HG03565 (cell line): ENCODE measurements at regions not wholly inside any gene's neighbourhood (a gene's known extent, or its start where the extent isn't known, plus 50 kb on each side); places are given as distances from the start of the nearest gene placed in this dataset.
A peak's percentile ranks its signal among the peaks of the same experiment; 100 is the strongest.

Source experiments
- ATAC-seq: cut with Tn5 transposase; IDR thresholded peaks from one replicate; pipeline ENCODE4 v1.9.1; 2021; ENCODE audit warnings: mild to moderate bottlenecking, moderate library complexity; ENCODE audit not compliant: unreplicated experiment

GRCh38 chr18:41703744-41704530 is 251.1 kb upstream of the PIK3C3 start:
- ATAC-seq = no peak

GRCh38 chr18:41700416-41700815 is 254.6 kb upstream of the PIK3C3 start:
- ATAC-seq = no peak

- ATAC-seq = peak; percentile 55
Measured at GRCh38 chr18:41695441-41695840, 259.6 kb upstream of the PIK3C3 start.

GRCh38 chr18:41693008-41693407 is 262.0 kb upstream of the PIK3C3 start:
- no peak for ATAC-seq

- no peak for ATAC-seq
Measured at GRCh38 chr18:41690332-41691127, 264.5 kb upstream of the PIK3C3 start.

DNA sequence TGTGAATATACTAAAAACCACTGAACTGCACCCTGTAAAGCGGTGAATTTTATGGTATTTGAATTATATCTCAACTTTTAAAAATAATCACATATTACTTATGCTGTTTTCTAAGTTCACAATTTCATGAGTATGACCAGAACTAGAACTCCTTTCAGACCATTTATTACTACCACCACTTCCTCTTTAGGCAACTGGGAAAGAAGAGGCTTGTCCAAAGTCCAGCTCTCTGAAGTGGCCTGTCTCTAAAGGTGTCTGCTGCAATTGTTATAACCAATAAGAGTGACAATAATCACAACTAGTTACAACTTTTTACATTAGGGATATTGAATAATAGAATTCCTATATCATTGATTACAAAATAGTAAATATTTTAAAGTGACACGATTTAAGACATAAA is 267.9 kb upstream of the PIK3C3 start:
- no peak for ATAC-seq

- no peak for ATAC-seq
Measured at GRCh38 chr18:41681138-41681880, 273.7 kb upstream of the PIK3C3 start.

DNA sequence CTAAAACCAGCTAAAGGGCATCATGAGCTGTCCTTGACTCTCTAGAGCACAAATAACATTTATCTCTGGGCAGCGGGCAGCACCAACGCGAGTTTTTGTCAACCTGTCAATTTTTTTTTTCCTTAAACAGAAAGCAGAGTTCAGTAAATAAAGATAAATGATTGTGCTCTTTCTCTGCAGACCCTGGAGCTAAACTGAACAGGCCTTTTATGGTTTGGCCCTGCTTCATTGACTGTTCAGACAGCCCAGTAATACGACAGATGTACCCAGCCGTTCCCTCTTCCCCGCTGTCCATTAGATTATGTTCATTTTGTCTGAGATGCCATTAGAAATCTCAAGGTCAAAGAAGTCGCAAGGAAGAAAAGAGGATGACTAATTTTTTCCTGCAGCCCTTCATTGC is 280.5 kb upstream of the PIK3C3 start:
- no peak for ATAC-seq

DNA sequence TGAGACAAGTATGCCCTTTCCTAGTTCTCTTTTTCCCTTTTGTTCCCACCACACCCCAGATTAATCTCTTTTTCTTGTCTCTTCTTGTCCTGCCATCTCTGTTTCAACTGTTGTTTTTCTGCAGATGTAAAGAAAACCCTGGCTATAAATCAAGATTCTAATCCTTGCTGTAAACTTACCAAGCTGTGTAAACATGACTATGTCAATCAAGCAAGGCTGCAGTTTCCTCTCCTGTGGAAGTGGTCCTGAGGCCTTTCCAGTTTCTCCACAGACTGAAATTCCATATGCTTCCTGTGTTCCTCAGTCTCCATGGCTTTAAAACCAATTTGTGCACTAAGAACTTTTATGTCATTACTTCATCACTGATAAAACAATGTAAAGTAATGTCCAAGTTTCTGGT is 288.8 kb upstream of the PIK3C3 start:
- no peak for ATAC-seq

DNA sequence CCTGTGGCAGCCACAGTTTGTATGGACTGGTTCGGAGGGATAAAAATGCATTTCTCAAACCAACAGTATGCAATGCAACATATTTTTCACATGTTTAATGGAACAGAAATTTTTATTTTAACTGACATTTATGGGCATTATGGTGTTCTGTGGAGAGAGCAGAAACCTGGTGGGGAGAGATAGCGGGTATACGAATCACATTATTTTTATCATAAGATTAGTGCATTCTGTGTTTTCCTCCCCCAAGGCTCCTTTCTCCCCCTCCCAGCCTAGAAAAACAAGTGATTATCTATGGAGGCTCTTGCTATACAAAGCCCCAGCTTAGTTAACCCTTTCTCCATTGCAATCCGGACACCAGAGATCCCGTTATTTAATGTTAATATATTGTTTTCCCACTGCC is 289.8 kb upstream of the PIK3C3 start:
- no peak for ATAC-seq

DNA sequence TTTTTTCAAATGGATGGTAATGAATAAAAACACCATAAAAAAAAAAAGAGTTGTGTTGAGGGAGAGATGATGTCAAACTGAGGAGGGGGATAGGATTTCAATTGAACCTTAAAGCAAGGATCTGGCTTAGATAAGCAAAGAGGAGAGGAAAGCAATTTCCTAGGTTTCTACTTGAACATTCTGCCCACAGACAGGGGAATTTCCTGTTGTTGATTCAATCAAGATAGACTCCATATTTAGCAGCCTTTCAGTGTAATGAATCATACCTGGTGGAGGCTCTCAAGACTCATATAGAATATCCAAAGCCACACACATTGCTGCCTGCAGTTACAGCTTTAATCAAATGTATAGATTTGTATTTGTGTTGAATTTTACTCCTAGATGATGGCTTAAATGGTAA is 294.4 kb upstream of the PIK3C3 start:
- peak; percentile 41 for ATAC-seq

GRCh38 chr18:41659438-41660130 is 295.4 kb upstream of the PIK3C3 start:
- no peak for ATAC-seq

DNA sequence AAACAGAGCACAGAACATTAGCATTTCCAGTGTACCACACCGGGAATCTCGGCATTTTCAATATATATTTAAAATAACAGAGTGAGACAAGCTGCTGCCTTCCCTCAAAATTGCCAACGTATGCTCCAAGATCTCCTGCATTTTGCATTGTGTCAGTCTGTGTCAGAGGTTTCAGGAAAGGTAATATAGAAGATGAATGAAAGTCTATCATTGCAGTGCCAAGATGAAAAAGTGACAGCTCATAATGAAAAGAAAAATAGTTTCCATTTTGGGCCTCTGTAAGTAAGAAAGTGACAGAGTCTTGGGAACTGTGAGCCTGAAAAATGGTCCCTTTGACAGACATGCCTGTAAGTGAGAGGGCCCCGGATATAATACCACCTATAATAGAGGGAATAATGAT is 297.8 kb upstream of the PIK3C3 start:
- ATAC-seq = no peak

- ATAC-seq = no peak
Measured at GRCh38 chr18:41655074-41655473, 300.0 kb upstream of the PIK3C3 start.

GRCh38 chr18:41647914-41648313 is 307.1 kb upstream of the PIK3C3 start:
- ATAC-seq = no peak

GRCh38 chr18:41646915-41647620 is 308.0 kb upstream of the PIK3C3 start:
- ATAC-seq = no peak

GRCh38 chr18:41645589-41646360 is 309.3 kb upstream of the PIK3C3 start:
- ATAC-seq = no peak

GRCh38 chr18:41644466-41644865 is 310.6 kb upstream of the PIK3C3 start:
- no peak for ATAC-seq

DNA sequence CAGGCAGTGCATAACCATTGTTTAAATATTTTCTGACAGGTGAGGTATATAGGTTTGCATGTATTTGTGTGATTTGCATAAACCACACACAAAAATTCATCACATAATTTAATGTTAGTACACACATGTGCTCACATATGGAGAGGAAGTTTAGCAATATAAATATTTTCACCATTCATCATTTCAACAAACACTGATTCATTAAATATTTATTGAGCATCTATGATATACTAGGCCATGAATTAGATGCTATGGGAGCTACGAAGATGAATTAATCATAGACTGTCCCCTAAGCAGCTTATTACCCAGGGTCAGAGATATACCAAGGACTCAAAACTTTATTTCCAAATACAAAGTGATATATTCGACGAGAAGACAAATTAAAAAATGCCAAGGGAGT is 311.6 kb upstream of the PIK3C3 start:
- ATAC-seq = no peak

DNA sequence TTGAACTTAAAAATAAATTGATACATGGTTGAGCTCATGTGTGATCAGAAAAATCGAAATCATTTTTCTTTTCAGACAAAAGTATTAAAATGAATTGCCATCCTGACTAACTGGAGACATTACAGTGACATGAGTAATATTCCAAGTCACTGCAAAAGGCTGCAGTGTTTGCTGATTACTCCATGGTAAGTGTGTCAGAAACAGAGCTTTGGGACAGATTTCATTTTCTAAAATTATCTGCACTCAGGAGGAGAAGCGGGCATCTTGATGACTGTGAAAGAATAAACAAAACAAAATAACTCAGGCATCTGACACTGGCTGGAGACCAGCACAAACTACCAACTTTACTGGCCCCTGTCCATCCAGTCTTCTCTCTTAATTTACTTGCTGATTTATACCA is 312.3 kb upstream of the PIK3C3 start:
- no peak for ATAC-seq
